ENCODE measurements at regions not wholly inside any gene's neighbourhood (a gene's known extent, or its start where the extent isn't known, plus 50 kb on each side); places are given as distances from the start of the nearest gene placed in this dataset.
"Not testable (repeated sequence)": the region's sequence is repeated elsewhere in the genome, so short reads cannot be mapped to it uniquely, and the experiment has no call there.

- Mint-ChIP-seq H3K9me3 (peaks cover 13% of the 10 kb centered on the region), H3K4me3 (no peak overlapping the region), H3K27me3 (no peaks in the 10 kb centered on the region), H3K36me3 (ENCODE audit: insufficient read depth) (no peaks in the 10 kb centered on the region), H3K4me1 (no peaks in the 10 kb centered on the region), H3K27ac (ENCODE audit: low read depth) (no peak overlapping the region)
- ATAC-seq (replicated peaks; ENCODE audit: extremely low read depth, poor library complexity, severe bottlenecking) (no peak), DNase-seq (ENCODE audit: low spot score in 2 of 2) (no peak)
Observed at GRCh38 chr17:71029246-71029645, 859.9 kb downstream of the KCNJ2 start.

GRCh38 chr17:71031286-71031685 is 862.0 kb downstream of the KCNJ2 start:
- H3K4me3 Mint-ChIP-seq; ATAC-seq (replicated peaks; ENCODE audit: extremely low read depth, poor library complexity, severe bottlenecking); H3K27me3 Mint-ChIP-seq; H3K4me1 Mint-ChIP-seq; H3K27ac Mint-ChIP-seq (ENCODE audit: low read depth); H3K36me3 Mint-ChIP-seq (ENCODE audit: insufficient read depth); DNase-seq (ENCODE audit: low spot score in 2 of 2): not testable (repeated sequence)
- peaks cover 13% of the 10 kb centered on the region for H3K9me3 Mint-ChIP-seq

DNA sequence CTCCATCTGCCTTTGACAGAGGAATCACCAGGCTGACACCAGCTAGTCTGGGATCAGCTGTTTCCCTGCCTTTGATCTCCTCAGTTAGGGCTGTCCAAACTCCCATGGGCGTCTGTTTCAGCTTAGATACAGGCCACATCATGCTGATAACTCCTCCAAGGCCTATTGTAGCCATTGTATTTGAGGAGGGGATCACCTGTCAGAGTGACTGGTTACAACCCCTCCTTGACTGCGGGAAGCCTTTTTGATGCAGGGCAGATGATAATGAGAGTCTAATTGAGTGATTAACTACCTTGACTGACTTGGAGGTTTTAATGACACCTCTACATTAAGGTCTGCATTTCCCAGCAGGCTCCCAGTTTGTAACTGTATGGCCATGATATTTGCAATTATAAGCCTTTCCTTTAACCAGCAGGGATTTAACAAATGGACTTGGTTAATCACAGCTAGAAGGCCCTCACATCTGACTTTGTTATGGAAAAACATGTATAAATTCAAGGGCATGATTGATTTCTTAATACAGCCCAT is 863.5 kb downstream of the KCNJ2 start:
- H3K27me3 Mint-ChIP-seq, result no peaks in the 10 kb centered on the region

DNA sequence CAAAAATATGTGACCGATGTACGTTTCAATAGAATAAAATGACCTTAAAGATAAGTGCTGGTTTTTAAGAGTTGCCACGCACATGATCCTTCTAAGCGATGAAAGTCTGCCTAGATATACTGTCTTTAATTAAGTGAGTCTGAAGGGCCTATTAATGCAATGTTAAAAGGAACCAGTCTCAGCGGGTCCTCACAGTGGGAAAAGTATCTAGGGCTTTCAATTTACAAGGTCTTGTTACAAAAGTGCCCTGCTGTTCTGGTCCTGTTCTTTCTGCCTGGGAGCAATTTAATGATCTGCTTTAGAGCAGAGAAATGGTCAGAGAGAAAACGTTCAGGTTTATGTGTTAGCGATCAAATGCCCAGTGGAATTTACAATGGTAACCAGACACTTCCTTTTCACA is 864.0 kb downstream of the KCNJ2 start:
- no peaks in the 10 kb centered on the region for H3K27me3 Mint-ChIP-seq
- no peaks in the 10 kb centered on the region for H3K36me3 Mint-ChIP-seq (ENCODE audit: insufficient read depth)
- ATAC-seq (replicated peaks; ENCODE audit: extremely low read depth, poor library complexity, severe bottlenecking) (no peak), DNase-seq (ENCODE audit: low spot score in 2 of 2) (no peak)
- no peaks in the 10 kb centered on the region for H3K4me1 Mint-ChIP-seq
- peaks cover 7% of the 10 kb centered on the region for H3K9me3 Mint-ChIP-seq
- H3K4me3 Mint-ChIP-seq, result no peak overlapping the region
- H3K27ac Mint-ChIP-seq (ENCODE audit: low read depth), result no peak overlapping the region

More for the DNA sequence above, 863.5 kb downstream of the KCNJ2 start:
- H3K27ac Mint-ChIP-seq (ENCODE audit: low read depth), result no peak overlapping the region
- DNase-seq (ENCODE audit: low spot score in 2 of 2) (no peak), ATAC-seq (replicated peaks; ENCODE audit: extremely low read depth, poor library complexity, severe bottlenecking) (no peak)
- H3K4me3 Mint-ChIP-seq, result no peak overlapping the region
- no peaks in the 10 kb centered on the region for H3K36me3 Mint-ChIP-seq (ENCODE audit: insufficient read depth)
- peaks cover 11% of the 10 kb centered on the region for H3K9me3 Mint-ChIP-seq
- H3K4me1 Mint-ChIP-seq, result no peaks in the 10 kb centered on the region

- no peak for ATAC-seq (replicated peaks; ENCODE audit: extremely low read depth, poor library complexity, severe bottlenecking)
- no peak for DNase-seq (ENCODE audit: low spot score in 2 of 2)
- no peaks in the 10 kb centered on the region for H3K4me1 Mint-ChIP-seq
- no peak overlapping the region for H3K4me3 Mint-ChIP-seq
- H3K27ac Mint-ChIP-seq (ENCODE audit: low read depth), result no peak overlapping the region
- H3K9me3 Mint-ChIP-seq, result peaks cover 7% of the 10 kb centered on the region
- no peaks in the 10 kb centered on the region for H3K36me3 Mint-ChIP-seq (ENCODE audit: insufficient read depth)
- H3K27me3 Mint-ChIP-seq, result no peaks in the 10 kb centered on the region
Observed at GRCh38 chr17:71035226-71035625, 865.9 kb downstream of the KCNJ2 start.

GRCh38 chr17:71037386-71037785 is 868.1 kb downstream of the KCNJ2 start:
- H3K4me3 Mint-ChIP-seq, result no peak overlapping the region
- no peak overlapping the region for H3K27ac Mint-ChIP-seq (ENCODE audit: low read depth)
- no peaks in the 10 kb centered on the region for H3K36me3 Mint-ChIP-seq (ENCODE audit: insufficient read depth)
- peaks cover 5% of the 10 kb centered on the region for H3K9me3 Mint-ChIP-seq
- H3K27me3 Mint-ChIP-seq, result no peaks in the 10 kb centered on the region
- H3K4me1 Mint-ChIP-seq, result no peaks in the 10 kb centered on the region
- DNase-seq (ENCODE audit: low spot score in 2 of 2) (no peak), ATAC-seq (replicated peaks; ENCODE audit: extremely low read depth, poor library complexity, severe bottlenecking) (no peak)

- no peaks in the 10 kb centered on the region for H3K27me3 Mint-ChIP-seq
- H3K9me3 Mint-ChIP-seq, result peaks cover 10% of the 10 kb centered on the region
- H3K36me3 Mint-ChIP-seq (ENCODE audit: insufficient read depth), result no peaks in the 10 kb centered on the region
- ATAC-seq (replicated peaks; ENCODE audit: extremely low read depth, poor library complexity, severe bottlenecking) (no peak), DNase-seq (ENCODE audit: low spot score in 2 of 2) (no peak)
- no peak overlapping the region for H3K27ac Mint-ChIP-seq (ENCODE audit: low read depth)
- no peak overlapping the region for H3K4me3 Mint-ChIP-seq
- H3K4me1 Mint-ChIP-seq, result no peaks in the 10 kb centered on the region
Observed at GRCh38 chr17:71039391-71039790, 870.1 kb downstream of the KCNJ2 start.

DNA sequence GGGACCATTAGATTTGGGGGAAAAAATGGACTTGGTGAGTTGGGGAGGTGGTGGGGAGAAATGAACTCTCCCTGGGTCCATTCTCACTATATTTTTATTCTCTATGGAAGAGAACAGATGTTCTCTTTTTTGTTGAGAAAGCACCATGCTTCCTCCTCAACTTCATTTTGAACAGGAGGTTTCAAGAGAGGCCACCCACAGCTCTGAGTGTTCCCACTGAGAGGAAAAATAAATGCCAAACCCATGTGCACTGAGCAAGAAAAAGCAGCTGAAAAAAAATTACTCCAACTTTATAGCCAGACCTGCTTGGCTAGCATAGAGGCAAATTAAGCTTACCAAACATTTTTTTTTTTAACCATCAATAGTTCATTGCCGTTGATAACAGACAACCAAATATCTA is 883.6 kb downstream of the KCNJ2 start:
- Mint-ChIP-seq H3K4me3 (no peak overlapping the region), H3K9me3 (peaks cover 14% of the 10 kb centered on the region), H3K27me3 (no peaks in the 10 kb centered on the region), H3K36me3 (ENCODE audit: insufficient read depth) (no peaks in the 10 kb centered on the region), H3K4me1 (no peaks in the 10 kb centered on the region), H3K27ac (ENCODE audit: low read depth) (no peak overlapping the region)
- no peak for DNase-seq (ENCODE audit: low spot score in 2 of 2)
- no peak for ATAC-seq (replicated peaks; ENCODE audit: extremely low read depth, poor library complexity, severe bottlenecking)

DNA sequence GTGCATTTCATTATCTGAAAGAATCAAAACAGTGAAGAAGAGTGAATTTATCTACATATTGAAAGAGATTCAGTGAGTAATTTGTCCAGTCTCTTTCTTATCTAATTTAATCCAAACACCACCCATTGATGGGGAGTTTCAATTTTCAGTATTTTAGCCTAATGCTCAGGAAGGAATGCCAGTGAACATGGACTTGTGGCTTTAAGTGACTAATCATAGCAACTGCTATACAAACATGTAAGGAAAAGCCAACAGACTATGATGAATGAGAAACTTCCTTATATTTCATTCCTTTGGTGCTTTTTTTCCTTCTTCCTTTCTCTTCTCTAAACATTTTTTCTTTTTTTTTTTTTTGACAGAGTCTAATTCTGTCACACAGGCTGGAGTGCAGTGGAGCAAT is 885.8 kb downstream of the KCNJ2 start:
- ATAC-seq (replicated peaks; ENCODE audit: extremely low read depth, poor library complexity, severe bottlenecking), result no peak
- no peaks in the 10 kb centered on the region for H3K27me3 Mint-ChIP-seq
- no peaks in the 10 kb centered on the region for H3K36me3 Mint-ChIP-seq (ENCODE audit: insufficient read depth)
- no peak overlapping the region for H3K4me3 Mint-ChIP-seq
- peaks cover 17% of the 10 kb centered on the region for H3K9me3 Mint-ChIP-seq
- DNase-seq (ENCODE audit: low spot score in 2 of 2), result no peak
- no peak overlapping the region for H3K27ac Mint-ChIP-seq (ENCODE audit: low read depth)
- H3K4me1 Mint-ChIP-seq, result no peaks in the 10 kb centered on the region

DNA sequence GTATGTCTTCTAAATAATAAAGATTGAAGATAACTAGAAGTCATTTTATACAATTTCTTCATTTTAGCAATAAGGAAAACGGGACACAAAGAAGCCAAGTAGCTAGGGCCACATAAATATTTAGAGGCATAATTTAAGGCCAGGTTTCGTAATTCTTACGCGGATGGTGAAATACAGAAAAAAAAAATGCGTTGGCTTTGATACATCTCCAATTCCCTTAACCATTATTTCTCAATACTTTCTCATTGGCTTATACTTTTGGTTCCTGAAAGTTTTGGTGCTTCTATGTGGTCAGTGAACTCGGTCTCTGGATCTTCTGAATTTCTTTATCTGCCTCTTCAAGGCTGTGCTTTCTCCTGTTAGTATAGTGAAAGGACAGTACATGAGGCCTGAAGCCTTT is 888.1 kb downstream of the KCNJ2 start:
- Mint-ChIP-seq H3K36me3 (ENCODE audit: insufficient read depth) (peaks cover 1% of the 10 kb centered on the region), H3K4me3 (no peak overlapping the region), H3K27me3 (no peaks in the 10 kb centered on the region), H3K4me1 (no peaks in the 10 kb centered on the region), H3K9me3 (peaks cover 13% of the 10 kb centered on the region), H3K27ac (ENCODE audit: low read depth) (no peak overlapping the region)
- DNase-seq (ENCODE audit: low spot score in 2 of 2), result no peak
- no peak for ATAC-seq (replicated peaks; ENCODE audit: extremely low read depth, poor library complexity, severe bottlenecking)

DNA sequence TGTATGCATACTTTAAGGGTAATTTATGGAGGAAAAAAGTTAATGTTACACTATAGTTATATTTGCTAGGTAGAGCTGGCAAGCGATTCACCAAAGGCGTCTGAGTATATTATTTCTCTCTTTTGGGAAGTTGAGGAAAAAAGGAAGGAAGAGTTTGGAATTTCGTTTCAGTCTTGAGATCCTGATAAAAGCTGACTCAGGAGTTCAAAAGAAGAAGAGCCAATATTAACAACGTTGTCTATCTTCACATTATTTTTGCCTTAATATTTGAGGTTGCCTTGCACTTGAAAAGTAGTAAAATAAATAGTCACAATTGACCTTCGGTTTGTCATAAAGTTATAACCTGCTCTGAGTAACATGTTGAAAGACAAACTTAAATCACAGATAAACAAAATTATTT is 888.6 kb downstream of the KCNJ2 start:
- peaks cover 1% of the 10 kb centered on the region for H3K36me3 Mint-ChIP-seq (ENCODE audit: insufficient read depth)
- no peak overlapping the region for H3K27ac Mint-ChIP-seq (ENCODE audit: low read depth)
- no peaks in the 10 kb centered on the region for H3K4me1 Mint-ChIP-seq
- H3K27me3 Mint-ChIP-seq, result no peaks in the 10 kb centered on the region
- H3K9me3 Mint-ChIP-seq, result peaks cover 9% of the 10 kb centered on the region
- DNase-seq (ENCODE audit: low spot score in 2 of 2) (no peak), ATAC-seq (replicated peaks; ENCODE audit: extremely low read depth, poor library complexity, severe bottlenecking) (no peak)
- H3K4me3 Mint-ChIP-seq, result no peak overlapping the region

- H3K4me3 Mint-ChIP-seq, result no peak overlapping the region
- no peak for DNase-seq (ENCODE audit: low spot score in 2 of 2)
- H3K27ac Mint-ChIP-seq (ENCODE audit: low read depth), result no peak overlapping the region
Observed at GRCh38 chr17:71063127-71063526, 893.8 kb downstream of the KCNJ2 start.

GRCh38 chr17:71063559-71063958 is 894.2 kb downstream of the KCNJ2 start:
- Mint-ChIP-seq H3K4me1 (no peaks in the 10 kb centered on the region), H3K27me3 (no peaks in the 10 kb centered on the region), H3K36me3 (ENCODE audit: insufficient read depth) (peaks cover 1% of the 10 kb centered on the region), H3K27ac (ENCODE audit: low read depth) (no peak overlapping the region), H3K4me3 (no peak overlapping the region), H3K9me3 (peaks cover 15% of the 10 kb centered on the region)
- ATAC-seq (replicated peaks; ENCODE audit: extremely low read depth, poor library complexity, severe bottlenecking) (no peak), DNase-seq (ENCODE audit: low spot score in 2 of 2) (no peak)

More at GRCh38 chr17:71063127-71063526, 893.8 kb downstream of the KCNJ2 start:
- ATAC-seq (replicated peaks; ENCODE audit: extremely low read depth, poor library complexity, severe bottlenecking), result no peak
- Mint-ChIP-seq H3K4me1 (no peaks in the 10 kb centered on the region), H3K9me3 (peaks cover 15% of the 10 kb centered on the region), H3K27me3 (no peaks in the 10 kb centered on the region), H3K36me3 (ENCODE audit: insufficient read depth) (peaks cover 1% of the 10 kb centered on the region)
